ENCODE measurements at regions not wholly inside any gene's neighbourhood (a gene's known extent, or its start where the extent isn't known, plus 50 kb on each side); places are given as distances from the start of the nearest gene placed in this dataset.

DNA sequence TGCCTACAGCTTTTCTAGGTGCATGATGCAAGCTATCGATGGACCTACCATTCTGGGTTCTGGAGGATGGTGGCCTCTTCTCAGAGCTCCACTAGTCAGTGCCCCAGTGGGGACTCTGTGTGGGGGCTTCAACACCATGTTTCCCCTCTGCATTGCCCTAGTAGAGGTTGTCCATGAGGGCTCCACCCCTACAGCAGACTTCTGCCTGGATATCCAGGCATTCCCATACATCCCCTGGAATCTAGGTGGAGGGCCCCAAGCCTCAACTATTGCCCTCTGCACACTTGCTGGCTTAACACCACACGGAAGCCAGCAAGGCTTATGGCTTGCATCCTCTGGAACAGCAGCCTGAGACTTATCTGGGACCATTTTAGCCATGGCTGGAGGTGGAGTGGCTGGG is 1299.9 kb upstream of the MIR17HG start:
- H2AFZ ChIP-seq = no peak overlapping the region
- TF ChIP-seq, protein P1, sequence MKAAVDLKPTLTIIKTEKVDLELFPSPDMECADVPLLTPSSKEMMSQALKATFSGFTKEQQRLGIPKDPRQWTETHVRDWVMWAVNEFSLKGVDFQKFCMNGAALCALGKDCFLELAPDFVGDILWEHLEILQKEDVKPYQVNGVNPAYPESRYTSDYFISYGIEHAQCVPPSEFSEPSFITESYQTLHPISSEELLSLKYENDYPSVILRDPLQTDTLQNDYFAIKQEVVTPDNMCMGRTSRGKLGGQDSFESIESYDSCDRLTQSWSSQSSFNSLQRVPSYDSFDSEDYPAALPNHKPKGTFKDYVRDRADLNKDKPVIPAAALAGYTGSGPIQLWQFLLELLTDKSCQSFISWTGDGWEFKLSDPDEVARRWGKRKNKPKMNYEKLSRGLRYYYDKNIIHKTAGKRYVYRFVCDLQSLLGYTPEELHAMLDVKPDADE (IDR thresholded peaks at IDR 0.05) = no peak
- TF ChIP-seq CREB1 (CRISPR knock-in tag; IDR thresholded peaks at IDR 0.05; ENCODE audit: low read depth) (no peak), ZNF114 (CRISPR knock-in tag; IDR thresholded peaks at IDR 0.05) (no peak), EZH2phosphoT487 (IDR thresholded peaks at IDR 0.05; ENCODE audit: unreplicated experiment) (no peak), POLR2AphosphoS5 (IDR thresholded peaks at IDR 0.05; ENCODE audit: low read depth) (no peak), JUNB (IDR thresholded peaks at IDR 0.05; ENCODE audit: unreplicated experiment) (no peak), NANOG (IDR thresholded peaks at IDR 0.05; ENCODE audit: borderline replicate concordance) (no peak), EZH2 (IDR thresholded peaks at IDR 0.05; ENCODE audit: low read depth, unreplicated experiment) (no peak), STAT1 (IDR thresholded peaks at IDR 0.05; ENCODE audit: unreplicated experiment) (no peak), ZNF331 (CRISPR knock-in tag; IDR thresholded peaks at IDR 0.05; ENCODE audit: low read depth) (no peak)
- TF ChIP-seq, protein P2, sequence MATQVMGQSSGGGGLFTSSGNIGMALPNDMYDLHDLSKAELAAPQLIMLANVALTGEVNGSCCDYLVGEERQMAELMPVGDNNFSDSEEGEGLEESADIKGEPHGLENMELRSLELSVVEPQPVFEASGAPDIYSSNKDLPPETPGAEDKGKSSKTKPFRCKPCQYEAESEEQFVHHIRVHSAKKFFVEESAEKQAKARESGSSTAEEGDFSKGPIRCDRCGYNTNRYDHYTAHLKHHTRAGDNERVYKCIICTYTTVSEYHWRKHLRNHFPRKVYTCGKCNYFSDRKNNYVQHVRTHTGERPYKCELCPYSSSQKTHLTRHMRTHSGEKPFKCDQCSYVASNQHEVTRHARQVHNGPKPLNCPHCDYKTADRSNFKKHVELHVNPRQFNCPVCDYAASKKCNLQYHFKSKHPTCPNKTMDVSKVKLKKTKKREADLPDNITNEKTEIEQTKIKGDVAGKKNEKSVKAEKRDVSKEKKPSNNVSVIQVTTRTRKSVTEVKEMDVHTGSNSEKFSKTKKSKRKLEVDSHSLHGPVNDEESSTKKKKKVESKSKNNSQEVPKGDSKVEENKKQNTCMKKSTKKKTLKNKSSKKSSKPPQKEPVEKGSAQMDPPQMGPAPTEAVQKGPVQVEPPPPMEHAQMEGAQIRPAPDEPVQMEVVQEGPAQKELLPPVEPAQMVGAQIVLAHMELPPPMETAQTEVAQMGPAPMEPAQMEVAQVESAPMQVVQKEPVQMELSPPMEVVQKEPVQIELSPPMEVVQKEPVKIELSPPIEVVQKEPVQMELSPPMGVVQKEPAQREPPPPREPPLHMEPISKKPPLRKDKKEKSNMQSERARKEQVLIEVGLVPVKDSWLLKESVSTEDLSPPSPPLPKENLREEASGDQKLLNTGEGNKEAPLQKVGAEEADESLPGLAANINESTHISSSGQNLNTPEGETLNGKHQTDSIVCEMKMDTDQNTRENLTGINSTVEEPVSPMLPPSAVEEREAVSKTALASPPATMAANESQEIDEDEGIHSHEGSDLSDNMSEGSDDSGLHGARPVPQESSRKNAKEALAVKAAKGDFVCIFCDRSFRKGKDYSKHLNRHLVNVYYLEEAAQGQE (IDR thresholded peaks at IDR 0.05; ENCODE audit: unreplicated experiment) = no peak
- TF ChIP-seq, protein P3, sequence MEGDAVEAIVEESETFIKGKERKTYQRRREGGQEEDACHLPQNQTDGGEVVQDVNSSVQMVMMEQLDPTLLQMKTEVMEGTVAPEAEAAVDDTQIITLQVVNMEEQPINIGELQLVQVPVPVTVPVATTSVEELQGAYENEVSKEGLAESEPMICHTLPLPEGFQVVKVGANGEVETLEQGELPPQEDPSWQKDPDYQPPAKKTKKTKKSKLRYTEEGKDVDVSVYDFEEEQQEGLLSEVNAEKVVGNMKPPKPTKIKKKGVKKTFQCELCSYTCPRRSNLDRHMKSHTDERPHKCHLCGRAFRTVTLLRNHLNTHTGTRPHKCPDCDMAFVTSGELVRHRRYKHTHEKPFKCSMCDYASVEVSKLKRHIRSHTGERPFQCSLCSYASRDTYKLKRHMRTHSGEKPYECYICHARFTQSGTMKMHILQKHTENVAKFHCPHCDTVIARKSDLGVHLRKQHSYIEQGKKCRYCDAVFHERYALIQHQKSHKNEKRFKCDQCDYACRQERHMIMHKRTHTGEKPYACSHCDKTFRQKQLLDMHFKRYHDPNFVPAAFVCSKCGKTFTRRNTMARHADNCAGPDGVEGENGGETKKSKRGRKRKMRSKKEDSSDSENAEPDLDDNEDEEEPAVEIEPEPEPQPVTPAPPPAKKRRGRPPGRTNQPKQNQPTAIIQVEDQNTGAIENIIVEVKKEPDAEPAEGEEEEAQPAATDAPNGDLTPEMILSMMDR (conservative IDR thresholded peaks at IDR 0.05; ENCODE audit: low read depth in 2 of 2) = no peak
- TF ChIP-seq, protein P4, sequence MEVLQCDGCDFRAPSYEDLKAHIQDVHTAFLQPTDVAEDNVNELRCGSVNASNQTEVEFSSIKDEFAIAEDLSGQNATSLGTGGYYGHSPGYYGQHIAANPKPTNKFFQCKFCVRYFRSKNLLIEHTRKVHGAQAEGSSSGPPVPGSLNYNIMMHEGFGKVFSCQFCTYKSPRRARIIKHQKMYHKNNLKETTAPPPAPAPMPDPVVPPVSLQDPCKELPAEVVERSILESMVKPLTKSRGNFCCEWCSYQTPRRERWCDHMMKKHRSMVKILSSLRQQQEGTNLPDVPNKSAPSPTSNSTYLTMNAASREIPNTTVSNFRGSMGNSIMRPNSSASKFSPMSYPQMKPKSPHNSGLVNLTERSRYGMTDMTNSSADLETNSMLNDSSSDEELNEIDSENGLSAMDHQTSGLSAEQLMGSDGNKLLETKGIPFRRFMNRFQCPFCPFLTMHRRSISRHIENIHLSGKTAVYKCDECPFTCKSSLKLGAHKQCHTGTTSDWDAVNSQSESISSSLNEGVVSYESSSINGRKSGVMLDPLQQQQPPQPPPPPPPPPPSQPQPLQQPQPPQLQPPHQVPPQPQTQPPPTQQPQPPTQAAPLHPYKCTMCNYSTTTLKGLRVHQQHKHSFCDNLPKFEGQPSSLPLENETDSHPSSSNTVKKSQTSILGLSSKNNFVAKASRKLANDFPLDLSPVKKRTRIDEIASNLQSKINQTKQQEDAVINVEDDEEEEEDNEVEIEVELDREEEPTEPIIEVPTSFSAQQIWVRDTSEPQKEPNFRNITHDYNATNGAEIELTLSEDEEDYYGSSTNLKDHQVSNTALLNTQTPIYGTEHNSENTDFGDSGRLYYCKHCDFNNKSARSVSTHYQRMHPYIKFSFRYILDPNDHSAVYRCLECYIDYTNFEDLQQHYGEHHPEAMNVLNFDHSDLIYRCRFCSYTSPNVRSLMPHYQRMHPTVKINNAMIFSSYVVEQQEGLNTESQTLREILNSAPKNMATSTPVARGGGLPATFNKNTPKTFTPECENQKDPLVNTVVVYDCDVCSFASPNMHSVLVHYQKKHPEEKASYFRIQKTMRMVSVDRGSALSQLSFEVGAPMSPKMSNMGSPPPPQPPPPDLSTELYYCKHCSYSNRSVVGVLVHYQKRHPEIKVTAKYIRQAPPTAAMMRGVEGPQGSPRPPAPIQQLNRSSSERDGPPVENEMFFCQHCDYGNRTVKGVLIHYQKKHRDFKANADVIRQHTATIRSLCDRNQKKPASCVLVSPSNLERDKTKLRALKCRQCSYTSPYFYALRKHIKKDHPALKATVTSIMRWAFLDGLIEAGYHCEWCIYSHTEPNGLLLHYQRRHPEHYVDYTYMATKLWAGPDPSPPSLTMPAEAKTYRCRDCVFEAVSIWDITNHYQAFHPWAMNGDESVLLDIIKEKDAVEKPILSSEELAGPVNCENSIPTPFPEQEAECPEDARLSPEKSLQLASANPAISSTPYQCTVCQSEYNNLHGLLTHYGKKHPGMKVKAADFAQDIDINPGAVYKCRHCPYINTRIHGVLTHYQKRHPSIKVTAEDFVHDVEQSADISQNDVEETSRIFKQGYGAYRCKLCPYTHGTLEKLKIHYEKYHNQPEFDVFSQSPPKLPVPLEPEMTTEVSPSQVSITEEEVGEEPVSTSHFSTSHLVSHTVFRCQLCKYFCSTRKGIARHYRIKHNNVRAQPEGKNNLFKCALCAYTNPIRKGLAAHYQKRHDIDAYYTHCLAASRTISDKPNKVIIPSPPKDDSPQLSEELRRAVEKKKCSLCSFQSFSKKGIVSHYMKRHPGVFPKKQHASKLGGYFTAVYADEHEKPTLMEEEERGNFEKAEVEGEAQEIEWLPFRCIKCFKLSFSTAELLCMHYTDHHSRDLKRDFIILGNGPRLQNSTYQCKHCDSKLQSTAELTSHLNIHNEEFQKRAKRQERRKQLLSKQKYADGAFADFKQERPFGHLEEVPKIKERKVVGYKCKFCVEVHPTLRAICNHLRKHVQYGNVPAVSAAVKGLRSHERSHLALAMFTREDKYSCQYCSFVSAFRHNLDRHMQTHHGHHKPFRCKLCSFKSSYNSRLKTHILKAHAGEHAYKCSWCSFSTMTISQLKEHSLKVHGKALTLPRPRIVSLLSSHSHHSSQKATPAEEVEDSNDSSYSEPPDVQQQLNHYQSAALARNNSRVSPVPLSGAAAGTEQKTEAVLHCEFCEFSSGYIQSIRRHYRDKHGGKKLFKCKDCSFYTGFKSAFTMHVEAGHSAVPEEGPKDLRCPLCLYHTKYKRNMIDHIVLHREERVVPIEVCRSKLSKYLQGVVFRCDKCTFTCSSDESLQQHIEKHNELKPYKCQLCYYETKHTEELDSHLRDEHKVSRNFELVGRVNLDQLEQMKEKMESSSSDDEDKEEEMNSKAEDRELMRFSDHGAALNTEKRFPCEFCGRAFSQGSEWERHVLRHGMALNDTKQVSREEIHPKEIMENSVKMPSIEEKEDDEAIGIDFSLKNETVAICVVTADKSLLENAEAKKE (CRISPR knock-in tag; IDR thresholded peaks at IDR 0.05) = no peak
- H3K4me1 ChIP-seq (ENCODE audit: insufficient read depth) = peaks cover 22% of the 10 kb centered on the region; the same call in 1 of the 2 replicates
- H3K9me2 ChIP-seq (ENCODE audit: insufficient read depth) = no peaks in the 10 kb centered on the region
- H3K27ac ChIP-seq (ENCODE audit: low read depth) = no peak overlapping the region
- H3K79me2 ChIP-seq (replicated peaks; ENCODE audit: insufficient read depth) = no peaks in the 10 kb centered on the region
- H3K9me3 Mint-ChIP-seq = peaks cover 36% of the 10 kb centered on the region
- no peaks in the 10 kb centered on the region for H3K27me3 Mint-ChIP-seq (ENCODE audit: insufficient read depth, low read depth, poor library complexity)
- peaks cover 42% of the 10 kb centered on the region for H3K36me3 Mint-ChIP-seq (ENCODE audit: low read depth)
- H3K27me3 ChIP-seq (ENCODE audit: insufficient read depth) = no peaks in the 10 kb centered on the region
- ATAC-seq (no peak), DNase-seq (ENCODE audit: low spot score) (no peak)
- no peak overlapping the region for H3K27ac Mint-ChIP-seq
- H4K20me1 ChIP-seq (replicated peaks; ENCODE audit: insufficient read depth) = no peaks in the 10 kb centered on the region
- no peaks in the 10 kb centered on the region for H3F3A ChIP-seq (replicated peaks; ENCODE audit: low read depth)
- H3K4me2 ChIP-seq = no peak overlapping the region
- H3K36me3 ChIP-seq (ENCODE audit: insufficient read depth) = no peaks in the 10 kb centered on the region; the same call in 1 of the 2 replicates
- H3K4me3 Mint-ChIP-seq = no peak overlapping the region
- H3K4me1 Mint-ChIP-seq = peaks cover 21% of the 10 kb centered on the region
- H3K4me3 ChIP-seq = no peak overlapping the region

Data from GM23338 (cell line).